ENCODE measurements at regions not wholly inside any gene's neighbourhood (a gene's known extent, or its start where the extent isn't known, plus 50 kb on each side); places are given as distances from the start of the nearest gene placed in this dataset.

DNA sequence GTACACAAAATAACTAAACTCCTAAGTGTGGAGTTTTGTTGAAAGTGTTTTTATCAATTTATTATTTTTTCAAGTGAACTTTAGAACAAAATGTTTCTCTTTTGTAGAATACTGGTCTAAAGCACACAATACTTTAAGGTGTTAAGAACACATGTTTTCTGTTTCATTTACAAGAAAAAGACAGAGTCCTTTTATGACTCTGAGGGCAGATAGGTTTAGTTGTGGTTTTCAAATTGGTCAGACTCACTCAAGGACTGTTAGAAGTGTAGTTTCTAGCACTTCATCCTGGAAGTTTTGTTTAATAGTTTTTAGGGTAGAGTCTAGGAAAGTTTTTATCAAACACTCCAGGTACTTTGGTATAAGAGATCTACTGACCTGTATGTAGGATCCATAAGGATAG, 376.5 kb downstream of the LRRIQ3 start:
- Histone ChIP-seq H3K27me3 (replicated peaks) (no peaks in the 10 kb centered on the region), H3K36me3 (replicated peaks) (no peaks in the 10 kb centered on the region), H3K27ac (no peak overlapping the region), H3K4me3 (ENCODE audit: low read depth, low read length) (no peak overlapping the region)
- in situ Hi-C loops (cut with HindIII; ENCODE audit: low pct_ligation_motif_present, low sequenced_read_pairs) = no loop called here
- no peak for DNase-seq
- TF ChIP-seq CTCF (IDR thresholded peaks at IDR 0.05; ENCODE audit: low read depth, low read length, missing control alignments) = no peak

DNA sequence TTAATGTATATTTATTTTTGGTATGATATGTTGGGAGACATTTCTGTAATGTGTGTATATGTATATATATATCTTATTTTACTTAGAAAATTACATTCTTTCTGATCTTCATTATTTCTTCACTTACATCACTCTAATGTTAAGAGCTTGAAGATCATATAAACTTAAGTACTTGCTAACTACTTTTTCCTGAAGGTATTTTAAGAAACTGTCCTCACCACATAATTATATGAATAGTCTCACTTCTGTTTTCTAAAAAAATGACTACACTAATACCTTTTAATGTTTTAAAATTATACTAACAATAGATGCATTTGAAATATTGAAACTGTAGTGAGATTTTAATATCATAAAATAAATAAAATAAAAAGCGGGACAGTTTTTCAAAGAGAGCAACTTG, 377.1 kb downstream of the LRRIQ3 start:
- Histone ChIP-seq H3K27ac (no peak overlapping the region), H3K4me3 (ENCODE audit: low read depth, low read length) (no peak overlapping the region), H3K36me3 (replicated peaks) (no peaks in the 10 kb centered on the region), H3K27me3 (replicated peaks) (no peaks in the 10 kb centered on the region)
- in situ Hi-C loops (cut with HindIII; ENCODE audit: low pct_ligation_motif_present, low sequenced_read_pairs) = no loop called here
- no peak for DNase-seq
- TF ChIP-seq CTCF (IDR thresholded peaks at IDR 0.05; ENCODE audit: low read depth, low read length, missing control alignments) = no peak

DNA sequence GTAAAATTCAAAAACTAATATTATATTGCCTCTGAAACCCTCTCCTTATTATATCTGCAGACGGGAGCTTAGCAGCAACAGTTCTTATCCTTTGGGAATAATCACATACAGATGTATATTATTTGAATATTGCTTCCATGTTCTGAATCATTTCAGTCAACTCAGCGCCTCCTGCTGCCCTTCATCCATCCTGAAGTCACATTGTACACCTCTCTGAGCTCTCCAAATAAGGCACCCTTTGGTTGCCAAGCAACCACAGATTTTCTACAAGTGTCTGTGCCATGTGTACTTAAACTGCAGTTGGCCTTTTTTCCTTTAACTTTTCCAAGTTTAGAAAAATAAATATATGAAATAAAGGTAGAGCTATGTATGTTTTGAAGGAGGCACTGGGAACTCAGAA, 384.3 kb downstream of the LRRIQ3 start:
- Histone ChIP-seq H3K36me3 (replicated peaks) (no peaks in the 10 kb centered on the region), H3K4me3 (ENCODE audit: low read depth, low read length) (no peak overlapping the region), H3K27ac (no peak overlapping the region), H3K27me3 (replicated peaks) (no peaks in the 10 kb centered on the region)
- TF ChIP-seq CTCF (IDR thresholded peaks at IDR 0.05; ENCODE audit: low read depth, low read length, missing control alignments) = no peak
- no peak for DNase-seq
- in situ Hi-C loops (cut with HindIII; ENCODE audit: low pct_ligation_motif_present, low sequenced_read_pairs) = no loop called here

DNA sequence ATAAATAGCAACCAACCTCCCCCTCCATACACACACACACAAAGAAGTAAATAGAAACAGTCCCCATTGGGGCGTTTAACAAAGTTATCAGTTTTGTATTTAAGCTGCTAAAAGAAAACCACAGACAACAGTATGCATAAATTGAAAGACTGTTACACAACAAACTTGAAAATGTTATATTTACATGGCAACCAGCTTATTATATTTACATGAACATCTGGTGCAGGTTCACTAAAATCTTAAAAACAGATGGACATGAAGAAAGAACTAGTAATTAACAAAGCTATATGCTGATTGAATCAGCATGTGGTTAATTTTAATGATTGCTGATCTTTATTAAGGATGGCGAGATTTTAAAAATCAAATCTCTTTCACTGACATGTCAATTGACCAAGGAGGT, 384.7 kb downstream of the LRRIQ3 start:
- no peak for TF ChIP-seq CTCF (IDR thresholded peaks at IDR 0.05; ENCODE audit: low read depth, low read length, missing control alignments)
- H3K4me3 ChIP-seq (ENCODE audit: low read depth, low read length) = no peak overlapping the region
- no peaks in the 10 kb centered on the region for H3K27me3 ChIP-seq (replicated peaks)
- in situ Hi-C loops (cut with HindIII; ENCODE audit: low pct_ligation_motif_present, low sequenced_read_pairs) = no loop called here
- no peak overlapping the region for H3K27ac ChIP-seq
- DNase-seq = no peak
- H3K36me3 ChIP-seq (replicated peaks) = no peaks in the 10 kb centered on the region

DNA sequence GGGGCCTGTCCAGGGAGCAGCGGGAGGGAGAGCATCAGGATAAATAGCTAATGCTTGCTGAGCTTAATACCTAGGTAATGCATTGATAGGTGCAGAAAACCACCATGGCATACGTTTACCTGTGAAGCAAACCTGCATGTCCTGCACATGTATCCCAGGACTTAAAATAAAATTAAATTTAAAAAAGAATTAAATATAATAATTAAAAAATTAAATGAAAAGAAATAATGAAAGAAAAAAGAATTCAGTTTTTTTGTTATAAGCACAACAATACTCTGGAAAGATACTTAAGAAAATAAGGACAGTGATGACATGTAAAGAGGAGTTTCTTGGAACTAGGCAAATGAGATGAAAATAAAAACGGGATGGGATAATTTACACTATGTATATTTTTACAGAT, 386.2 kb downstream of the LRRIQ3 start:
- Histone ChIP-seq H3K4me3 (ENCODE audit: low read depth, low read length) (no peak overlapping the region), H3K36me3 (replicated peaks) (no peaks in the 10 kb centered on the region), H3K27me3 (replicated peaks) (no peaks in the 10 kb centered on the region), H3K27ac (no peak overlapping the region)
- in situ Hi-C loops (cut with HindIII; ENCODE audit: low pct_ligation_motif_present, low sequenced_read_pairs) = no loop called here
- TF ChIP-seq CTCF (IDR thresholded peaks at IDR 0.05; ENCODE audit: low read depth, low read length, missing control alignments) = no peak
- DNase-seq = no peak

DNA sequence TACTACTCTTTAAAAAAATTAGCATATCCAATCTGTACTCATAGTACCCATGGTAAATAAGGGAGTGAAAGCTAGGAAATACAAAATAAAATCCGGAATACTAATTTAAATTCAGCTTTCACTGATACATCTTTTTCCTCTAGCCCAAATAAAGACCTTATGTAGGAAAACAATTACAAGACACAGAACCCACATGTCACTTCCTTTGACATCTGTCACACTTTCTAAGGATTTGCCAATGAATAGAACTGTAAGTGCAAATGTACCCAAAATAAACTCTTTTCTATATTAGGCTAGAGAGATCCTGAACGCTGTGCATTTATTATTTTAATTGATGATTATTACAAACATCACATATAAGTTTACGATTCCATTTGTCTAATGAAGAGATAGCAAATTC, 393.0 kb downstream of the LRRIQ3 start:
- Histone ChIP-seq H3K27ac (no peak overlapping the region), H3K4me3 (ENCODE audit: low read depth, low read length) (no peak overlapping the region), H3K27me3 (replicated peaks) (no peaks in the 10 kb centered on the region), H3K36me3 (replicated peaks) (no peaks in the 10 kb centered on the region)
- no peak for TF ChIP-seq CTCF (IDR thresholded peaks at IDR 0.05; ENCODE audit: low read depth, low read length, missing control alignments)
- in situ Hi-C loops (cut with HindIII; ENCODE audit: low pct_ligation_motif_present, low sequenced_read_pairs) = no loop called here
- DNase-seq = no peak
